Endothelial cell of umbilical vein (primary cell): ENCODE measurements at regions not wholly inside any gene's neighbourhood (a gene's known extent, or its start where the extent isn't known, plus 50 kb on each side); places are given as distances from the start of the nearest gene placed in this dataset.

Source experiments
- BruUV-seq: library from RNA; stranded (reverse); fragments of 400-500 nt; replicated peaks from 2 replicates; lab custom pipeline; 2021; lab: Mats Ljungman, UMichigan
- CTCF ChIA-PET: fragments of 300-600, 350-600 bp; sonication (Branson Sonifier 250); formaldehyde crosslinking; loops from one replicate; lab custom pipeline; 2021; ENCODE audit warnings: antibody characterized with exemption, inconsistent platforms; lab: Charles Lee
- POLR2A ChIA-PET: fragments of 300-600, 350-600 bp; sonication (Branson Sonifier 250); formaldehyde crosslinking; loops from one replicate; lab custom pipeline; 2021; ENCODE audit warnings: antibody characterized with exemption, inconsistent platforms; lab: Charles Lee
- DNase-seq: peaks from one replicate; pipeline ENCODE4 v3.0.0-alpha.2; 2011; ENCODE audit warnings: low read depth, low spot score
- FAIRE-seq: peaks from 2 replicates; lab custom pipeline; 2011; peaks lifted over from hg19 to GRCh38; lab: Jason Lieb, UNC
- H2AFZ ChIP-seq: 2 replicates; pipeline ENCODE4 v1.6.0; 2012; ENCODE audit warnings: low read depth, low read length, control low read depth, inconsistent platforms
- H3K27ac ChIP-seq: 2 replicates; pipeline ENCODE4 v1.5.1; 2011; ENCODE audit warnings: low read depth, mild to moderate bottlenecking, control low read depth, low read length, moderate library complexity; ENCODE audit not compliant: insufficient read depth
- H3K27me3 ChIP-seq, 2 experiments: 2 replicates each; pipeline versions ENCODE4 v1.6.0 to v1.6.1; 2011; ENCODE audit warnings: low read length in 2 of 2, mixed read lengths in 1 of 2; ENCODE audit not compliant: control insufficient read depth in 2 of 2, insufficient read depth in 2 of 2
- H3K36me3 ChIP-seq, 2 experiments: 2 replicates in 1 of 2; 3 replicates in 1 of 2; pipeline ENCODE4 v1.5.1; 2011; ENCODE audit warnings: low read length in 2 of 2, mild to moderate bottlenecking in 1 of 2, moderate library complexity in 1 of 2; ENCODE audit not compliant: control insufficient read depth in 2 of 2, insufficient read depth in 2 of 2; ENCODE audit errors: extremely low read depth in 1 of 2
- H3K4me1 ChIP-seq: 3 replicates; pipeline ENCODE4 v1.5.1; 2011; ENCODE audit warnings: mild to moderate bottlenecking, low read length; ENCODE audit not compliant: control insufficient read depth, insufficient read depth; ENCODE audit errors: extremely low read depth
- H3K4me2 ChIP-seq: 2 replicates; pipeline ENCODE4 v1.6.1; 2011; ENCODE audit warnings: low read length, control low read depth, mixed read lengths; ENCODE audit not compliant: insufficient read depth
- H3K4me3 ChIP-seq, 3 experiments: fragments of 200-600 bp in 1 of 3; sonication (generic), shearing (Covaris generic) in 1 of 3; replicated peaks in 1 of 3; 2 replicates each; pipeline ENCODE4 v1.5.1; 2011 to 2016; ENCODE audit warnings: control low read depth in 3 of 3, low read length in 3 of 3, mild to moderate bottlenecking in 2 of 3, inconsistent platforms in 1 of 3, low read depth in 1 of 3, moderate library complexity in 1 of 3; ENCODE audit not compliant: insufficient read depth in 1 of 3
- H3K79me2 ChIP-seq: 2 replicates; pipeline ENCODE4 v1.6.0; 2012; ENCODE audit warnings: low read length, inconsistent platforms; ENCODE audit not compliant: control insufficient read depth, insufficient read depth
- H3K9ac ChIP-seq: replicated peaks from 2 replicates; pipeline ENCODE3; 2011; ENCODE audit warnings: low read length, control low read depth; ENCODE audit not compliant: insufficient read depth; ENCODE audit errors: extremely low read depth
- H3K9me1 ChIP-seq: replicated peaks from 3 replicates; pipeline ENCODE4 v1.6.0; 2011; ENCODE audit warnings: mild to moderate bottlenecking, low read length; ENCODE audit not compliant: control insufficient read depth, insufficient read depth; ENCODE audit errors: extremely low read depth
- H3K9me3 ChIP-seq: replicated peaks from 2 replicates; pipeline ENCODE4 v1.5.1; 2012; ENCODE audit warnings: low read length, inconsistent platforms; ENCODE audit not compliant: control insufficient read depth, insufficient read depth
- H4K20me1 ChIP-seq: replicated peaks from 2 replicates; pipeline ENCODE3; 2011; ENCODE audit warnings: mild to moderate bottlenecking, low read length; ENCODE audit not compliant: control insufficient read depth, insufficient read depth; ENCODE audit errors: extremely low read depth
- CTCF ChIP-seq, 2 donors: IDR thresholded peaks; 1 replicate in 1 of 2; 2 replicates in 1 of 2; pipeline ENCODE4 v1.5.1; 2011; ENCODE audit warnings: low read length in 2 of 2, mild to moderate bottlenecking in 2 of 2, moderate library complexity in 2 of 2, control low read depth in 1 of 2, inconsistent platforms in 1 of 2, low read depth in 1 of 2; ENCODE audit not compliant: insufficient read depth in 1 of 2; ENCODE audit errors: extremely low read depth in 1 of 2
- EZH2 ChIP-seq: IDR thresholded peaks from 2 replicates; pipeline ENCODE4 v1.6.1; 2012; ENCODE audit warnings: borderline replicate concordance, low read depth, mild to moderate bottlenecking, moderate library complexity, low read length, inconsistent platforms; ENCODE audit not compliant: severe bottlenecking
- FOS ChIP-seq: IDR thresholded peaks from 2 replicates; pipeline ENCODE4 v1.6.1; 2011; ENCODE audit warnings: mild to moderate bottlenecking, low read length, moderate library complexity, borderline replicate concordance; ENCODE audit not compliant: insufficient read depth
- GATA2 ChIP-seq: IDR thresholded peaks from 2 replicates; pipeline ENCODE4 v1.7.0; 2011; ENCODE audit warnings: low read depth, mild to moderate bottlenecking, moderate library complexity, mixed read lengths, low read length; ENCODE audit not compliant: insufficient read length, insufficient read depth
- JUN ChIP-seq: IDR thresholded peaks from 2 replicates; pipeline ENCODE4 v1.6.1; 2011; ENCODE audit warnings: borderline replicate concordance, low read depth; ENCODE audit not compliant: insufficient read length, insufficient read depth
- MAX ChIP-seq: IDR thresholded peaks from 2 replicates; pipeline ENCODE4 v1.6.1; 2011; ENCODE audit not compliant: insufficient read depth, insufficient read length
- MYC ChIP-seq: IDR thresholded peaks from one replicate; pipeline ENCODE4 v1.6.1; 2011; ENCODE audit warnings: mild to moderate bottlenecking, low read depth, low read length
- POLR2A ChIP-seq: IDR thresholded peaks from 2 replicates; pipeline ENCODE4 v1.6.1; 2012; ENCODE audit warnings: low read depth, mild to moderate bottlenecking, control low read depth, low read length
- POLR2AphosphoS5 ChIP-seq: IDR thresholded peaks from 2 replicates; pipeline ENCODE4 v1.6.1; 2012; ENCODE audit warnings: low read depth, mild to moderate bottlenecking, control low read depth, low read length, moderate library complexity; ENCODE audit not compliant: insufficient read depth
- dilution Hi-C: fragments of 300-500 bp; cut with MboI; formaldehyde crosslinking; loops from one replicate; pipeline ENCODE4 v1.15.0; 2019; ENCODE audit warnings: low sequenced_read_pairs; ENCODE audit not compliant: extremely low pct_ligation_motif_present
- intact Hi-C: fragments of 100-400 bp; cut with micrococcal nuclease; formaldehyde crosslinking; loops from one replicate; pipeline ENCODE4 v1.10.0; 2022

GRCh38 chr21:29477941-29478340 is 179.2 kb downstream of the BACH1 start:
- BruUV-seq, result no TSS peak
- ChIA-PET POLR2A (no interaction called here), CTCF (interaction anchor here (1.3 to 4.0 kb wide), 2 partner anchors 11 to 371 kb away, joined by 4 to 33 read pairs; no protein-coding TSS in a partner anchor)
- peaks cover 0 to 2% of the 10 kb centered on the region in 2 experiments for H3K27me3 ChIP-seq
- H3K4me3 ChIP-seq, result no peak overlapping the region
- no peaks in the 10 kb centered on the region for H3K36me3 ChIP-seq
- H3K9me3 ChIP-seq, result no peaks in the 10 kb centered on the region
- H3K9me1 ChIP-seq, result no peaks in the 10 kb centered on the region
- no peak for FAIRE-seq
- intact Hi-C loops, result no loop called here
- H2AFZ ChIP-seq, result no peak overlapping the region
- DNase-seq, result no peak
- H3K79me2 ChIP-seq, result no peaks in the 10 kb centered on the region
- no peak for TF ChIP-seq EZH2
- TF ChIP-seq JUN, result no peak
- TF ChIP-seq GATA2, result no peak
- TF ChIP-seq POLR2AphosphoS5, result no peak
- TF ChIP-seq FOS, result no peak
- TF ChIP-seq POLR2A, result no peak
- no peak for TF ChIP-seq CTCF (IDR thresholded peaks at IDR 0.05; ENCODE audit: extremely low read depth in 1 of 2, insufficient read depth in 1 of 2, low read depth in 1 of 2, low read length in 2 of 2)
- TF ChIP-seq MAX, result no peak
- no peak for TF ChIP-seq MYC
- H3K4me2 ChIP-seq, result no peak overlapping the region
- no peak overlapping the region for H3K9ac ChIP-seq
- dilution Hi-C loops, result no loop called here
- no peaks in the 10 kb centered on the region for H3K4me1 ChIP-seq
- no peaks in the 10 kb centered on the region for H4K20me1 ChIP-seq
- H3K27ac ChIP-seq, result no peak overlapping the region
